ENCODE measurements at regions not wholly inside any gene's neighbourhood (a gene's known extent, or its start where the extent isn't known, plus 50 kb on each side); places are given as distances from the start of the nearest gene placed in this dataset.
"Not testable (repeated sequence)": the region's sequence is repeated elsewhere in the genome, so short reads cannot be mapped to it uniquely, and the experiment has no call there.

DNA sequence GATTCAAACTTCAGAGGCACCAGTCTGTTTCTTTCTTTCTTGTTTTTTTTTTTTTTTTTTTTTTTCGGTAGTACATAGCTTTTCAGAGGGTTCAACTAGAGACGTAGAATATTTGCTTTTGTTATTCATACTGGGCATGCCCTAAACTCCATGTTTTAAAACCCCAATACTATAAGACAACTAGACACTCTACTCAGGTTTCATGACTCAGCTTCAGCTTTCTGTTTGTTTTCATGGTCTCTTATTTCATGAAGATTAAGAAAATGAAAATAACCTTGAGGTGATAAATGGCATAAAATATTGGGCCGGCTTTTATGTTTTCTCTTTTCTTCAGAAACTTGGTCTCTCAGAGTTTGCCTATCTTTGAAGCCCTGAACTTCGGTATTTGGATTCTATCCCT lies 2126.3 kb upstream of the ACO1 start:
- no peaks in the 10 kb centered on the region for H3K36me3 ChIP-seq (ENCODE audit: insufficient read depth, low read length)
- H2AFZ ChIP-seq (ENCODE audit: low read length), result no peak overlapping the region
- H3K27ac ChIP-seq (ENCODE audit: low read depth, low read length, poor library complexity, severe bottlenecking), result no peak overlapping the region
- no peaks in the 10 kb centered on the region for H3K79me2 ChIP-seq (ENCODE audit: insufficient read depth, low read length)
- no peaks in the 10 kb centered on the region for H3K4me1 ChIP-seq (ENCODE audit: insufficient read depth, low read length, severe bottlenecking)
- no peak overlapping the region for H3K9ac ChIP-seq (ENCODE audit: low read length)
- H3F3A ChIP-seq (ENCODE audit: insufficient read depth, low read length), result no peaks in the 10 kb centered on the region
- no peaks in the 10 kb centered on the region; the same call in 1 of the 2 replicates for H3K9me2 ChIP-seq (ENCODE audit: low read depth, low read length)
- H4K20me1 ChIP-seq (ENCODE audit: insufficient read depth, low read length), result no peaks in the 10 kb centered on the region
- TF ChIP-seq EZH2 (IDR thresholded peaks at IDR 0.05; ENCODE audit: borderline replicate concordance, low read length), result no peak
- TF ChIP-seq, protein P1, sequence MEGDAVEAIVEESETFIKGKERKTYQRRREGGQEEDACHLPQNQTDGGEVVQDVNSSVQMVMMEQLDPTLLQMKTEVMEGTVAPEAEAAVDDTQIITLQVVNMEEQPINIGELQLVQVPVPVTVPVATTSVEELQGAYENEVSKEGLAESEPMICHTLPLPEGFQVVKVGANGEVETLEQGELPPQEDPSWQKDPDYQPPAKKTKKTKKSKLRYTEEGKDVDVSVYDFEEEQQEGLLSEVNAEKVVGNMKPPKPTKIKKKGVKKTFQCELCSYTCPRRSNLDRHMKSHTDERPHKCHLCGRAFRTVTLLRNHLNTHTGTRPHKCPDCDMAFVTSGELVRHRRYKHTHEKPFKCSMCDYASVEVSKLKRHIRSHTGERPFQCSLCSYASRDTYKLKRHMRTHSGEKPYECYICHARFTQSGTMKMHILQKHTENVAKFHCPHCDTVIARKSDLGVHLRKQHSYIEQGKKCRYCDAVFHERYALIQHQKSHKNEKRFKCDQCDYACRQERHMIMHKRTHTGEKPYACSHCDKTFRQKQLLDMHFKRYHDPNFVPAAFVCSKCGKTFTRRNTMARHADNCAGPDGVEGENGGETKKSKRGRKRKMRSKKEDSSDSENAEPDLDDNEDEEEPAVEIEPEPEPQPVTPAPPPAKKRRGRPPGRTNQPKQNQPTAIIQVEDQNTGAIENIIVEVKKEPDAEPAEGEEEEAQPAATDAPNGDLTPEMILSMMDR (IDR thresholded peaks at IDR 0.05; ENCODE audit: low read length), result no peak
- no peak overlapping the region for H3K4me2 ChIP-seq (ENCODE audit: low read length)
- H3K4me3 ChIP-seq (ENCODE audit: low read depth, low read length, poor library complexity, severe bottlenecking), result no peak overlapping the region
- no peaks in the 10 kb centered on the region for H3K9me3 ChIP-seq (ENCODE audit: low read length)
- H3K27me3 ChIP-seq (ENCODE audit: insufficient read depth, low read length), result no peaks in the 10 kb centered on the region

DNA sequence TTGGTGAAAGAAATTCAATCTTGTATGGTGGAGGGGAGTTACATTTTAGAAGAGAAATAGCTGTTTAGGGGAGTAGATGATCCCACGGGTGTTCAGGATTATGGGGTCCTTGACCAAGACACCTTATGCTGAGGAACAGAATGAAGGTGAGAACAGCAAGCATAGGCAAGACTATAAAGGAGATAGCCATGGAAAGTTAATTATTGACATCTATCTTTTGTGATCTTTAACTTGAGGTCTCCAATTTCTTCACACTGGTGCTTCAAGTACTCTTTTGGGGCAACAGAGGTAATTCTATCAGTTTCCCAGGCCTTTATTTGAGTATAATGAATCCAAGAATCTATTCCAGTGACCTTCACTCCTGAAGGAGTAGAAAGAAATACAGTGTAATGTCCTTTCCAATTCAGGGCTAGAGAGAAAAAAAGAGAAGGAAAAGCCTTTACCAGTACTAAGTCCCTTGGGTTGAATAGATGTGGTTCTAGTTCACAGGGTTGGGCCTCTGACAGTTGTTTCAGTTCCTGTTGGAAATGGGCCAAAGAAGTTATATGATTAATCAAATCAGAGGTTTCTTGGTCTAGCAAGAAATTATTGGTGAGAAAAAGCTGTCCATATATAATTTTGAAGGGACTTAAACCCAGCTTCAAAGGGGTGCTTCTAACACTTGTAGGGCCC lies 2104.1 kb upstream of the ACO1 start:
- Histone ChIP-seq H3K79me2 (ENCODE audit: insufficient read depth, low read length) (no peaks in the 10 kb centered on the region), H3K27ac (ENCODE audit: low read depth, low read length, poor library complexity, severe bottlenecking) (no peak overlapping the region), H4K20me1 (ENCODE audit: insufficient read depth, low read length) (no peaks in the 10 kb centered on the region), H3K9me3 (ENCODE audit: low read length) (no peaks in the 10 kb centered on the region), H3K4me2 (ENCODE audit: low read length) (no peak overlapping the region), H3K9ac (ENCODE audit: low read length) (no peak overlapping the region), H3K36me3 (ENCODE audit: insufficient read depth, low read length) (no peaks in the 10 kb centered on the region), H3K4me1 (ENCODE audit: insufficient read depth, low read length, severe bottlenecking) (no peaks in the 10 kb centered on the region), H3K27me3 (ENCODE audit: insufficient read depth, low read length) (no peaks in the 10 kb centered on the region), H3F3A (ENCODE audit: insufficient read depth, low read length) (no peaks in the 10 kb centered on the region), H2AFZ (ENCODE audit: low read length) (no peak overlapping the region), H3K4me3 (ENCODE audit: low read depth, low read length, poor library complexity, severe bottlenecking) (no peak overlapping the region), H3K9me2 (ENCODE audit: low read depth, low read length) (no peaks in the 10 kb centered on the region)
- TF ChIP-seq, protein P1 (IDR thresholded peaks at IDR 0.05; ENCODE audit: low read length), result no peak
- TF ChIP-seq EZH2 (IDR thresholded peaks at IDR 0.05; ENCODE audit: borderline replicate concordance, low read length), result no peak

DNA sequence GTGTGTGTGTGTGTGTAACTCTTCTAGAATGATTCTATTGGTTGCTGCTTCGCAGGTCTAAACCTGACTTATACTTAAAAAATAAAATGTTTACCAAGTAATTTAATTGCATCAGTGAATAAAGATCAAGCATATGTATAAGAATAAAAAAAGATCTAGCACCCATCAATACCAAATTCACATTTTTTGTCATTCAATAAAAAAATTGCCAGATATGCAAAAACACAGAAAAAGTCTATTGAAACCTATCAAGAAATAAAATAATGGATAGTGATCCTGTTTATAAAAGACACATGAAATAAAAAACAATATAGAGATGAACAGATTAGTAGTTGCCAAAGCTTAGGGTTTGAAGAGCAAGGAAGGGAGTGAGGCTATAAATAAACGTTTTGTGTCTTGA lies 2095.0 kb upstream of the ACO1 start:
- Histone ChIP-seq H3K9me3 (ENCODE audit: low read length) (no peaks in the 10 kb centered on the region), H4K20me1 (ENCODE audit: insufficient read depth, low read length) (no peaks in the 10 kb centered on the region), H3K27me3 (ENCODE audit: insufficient read depth, low read length) (no peaks in the 10 kb centered on the region), H3F3A (ENCODE audit: insufficient read depth, low read length) (no peaks in the 10 kb centered on the region), H3K9me2 (ENCODE audit: low read depth, low read length) (no peaks in the 10 kb centered on the region), H3K4me1 (ENCODE audit: insufficient read depth, low read length, severe bottlenecking) (no peaks in the 10 kb centered on the region), H3K9ac (ENCODE audit: low read length) (no peak overlapping the region), H3K36me3 (ENCODE audit: insufficient read depth, low read length) (no peaks in the 10 kb centered on the region), H3K79me2 (ENCODE audit: insufficient read depth, low read length) (no peaks in the 10 kb centered on the region), H3K27ac (ENCODE audit: low read depth, low read length, poor library complexity, severe bottlenecking) (no peak overlapping the region), H2AFZ (ENCODE audit: low read length) (no peak overlapping the region), H3K4me2 (ENCODE audit: low read length) (no peak overlapping the region), H3K4me3 (ENCODE audit: low read depth, low read length, poor library complexity, severe bottlenecking) (no peak overlapping the region)
- TF ChIP-seq EZH2 (IDR thresholded peaks at IDR 0.05; ENCODE audit: borderline replicate concordance, low read length), result no peak
- TF ChIP-seq, protein P1 (IDR thresholded peaks at IDR 0.05; ENCODE audit: low read length), result no peak

DNA sequence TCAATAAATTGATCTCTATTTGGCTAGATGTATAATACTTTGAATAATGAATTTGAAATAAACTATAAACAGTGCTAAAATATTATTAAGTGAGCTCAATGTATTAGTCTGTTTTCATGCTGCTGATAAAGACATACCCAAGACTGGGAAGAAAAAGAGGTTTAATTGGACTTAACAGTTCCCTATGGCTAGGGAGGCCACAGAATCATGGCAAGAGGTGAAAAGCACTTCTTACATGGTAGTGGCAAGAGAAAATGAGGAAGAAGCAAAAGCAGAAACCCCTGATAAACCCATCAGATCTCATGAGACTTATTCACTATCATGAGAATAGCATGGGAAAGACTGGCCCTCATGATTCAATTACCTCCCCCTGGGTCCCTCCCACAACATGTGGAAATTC lies 2092.4 kb upstream of the ACO1 start:
- H4K20me1 ChIP-seq (ENCODE audit: insufficient read depth, low read length); H3K27me3 ChIP-seq (ENCODE audit: insufficient read depth, low read length); H3K9me3 ChIP-seq (ENCODE audit: low read length); H3K9me2 ChIP-seq (ENCODE audit: low read depth, low read length); H3K4me2 ChIP-seq (ENCODE audit: low read length); H3K27ac ChIP-seq (ENCODE audit: low read depth, low read length, poor library complexity, severe bottlenecking); H2AFZ ChIP-seq (ENCODE audit: low read length); H3K4me1 ChIP-seq (ENCODE audit: insufficient read depth, low read length, severe bottlenecking); H3K4me3 ChIP-seq (ENCODE audit: low read depth, low read length, poor library complexity, severe bottlenecking); H3K9ac ChIP-seq (ENCODE audit: low read length); H3K79me2 ChIP-seq (ENCODE audit: insufficient read depth, low read length); H3K36me3 ChIP-seq (ENCODE audit: insufficient read depth, low read length); H3F3A ChIP-seq (ENCODE audit: insufficient read depth, low read length): not testable (repeated sequence)
